ENCODE measurements at regions not wholly inside any gene's neighbourhood (a gene's known extent, or its start where the extent isn't known, plus 50 kb on each side); places are given as distances from the start of the nearest gene placed in this dataset.

- peaks cover 7% of the 10 kb centered on the region for H3K27me3 Mint-ChIP-seq (ENCODE audit: low read depth)
- H3K36me3 Mint-ChIP-seq (ENCODE audit: low read depth): no peaks in the 10 kb centered on the region
- peaks cover 9% of the 10 kb centered on the region for H3K4me1 Mint-ChIP-seq
- H3K27ac Mint-ChIP-seq: no peak overlapping the region
- H3K4me3 Mint-ChIP-seq: no peak overlapping the region
- no peaks in the 10 kb centered on the region for H3K9me3 Mint-ChIP-seq
- no peak for TF ChIP-seq CTCF (IDR thresholded peaks at IDR 0.05; ENCODE audit: unreplicated experiment in 3 of 3)
Observed at GRCh38 chr3:161555320-161555719, 58.7 kb downstream of the OTOL1 start.

- no peak for TF ChIP-seq CTCF (IDR thresholded peaks at IDR 0.05; ENCODE audit: unreplicated experiment in 3 of 3)
- H3K36me3 Mint-ChIP-seq (ENCODE audit: low read depth): no peaks in the 10 kb centered on the region
Observed at GRCh38 chr3:161556533-161556932, 59.9 kb downstream of the OTOL1 start.

GRCh38 chr3:161556941-161557340, 60.3 kb downstream of the OTOL1 start:
- no peaks in the 10 kb centered on the region for H3K9me3 Mint-ChIP-seq
- H3K27ac Mint-ChIP-seq: no peak overlapping the region
- peaks cover 11% of the 10 kb centered on the region for H3K4me1 Mint-ChIP-seq
- no peak overlapping the region for H3K4me3 Mint-ChIP-seq
- no peak for TF ChIP-seq CTCF (IDR thresholded peaks at IDR 0.05; ENCODE audit: unreplicated experiment in 3 of 3)
- peaks cover 7% of the 10 kb centered on the region for H3K27me3 Mint-ChIP-seq (ENCODE audit: low read depth)
- no peaks in the 10 kb centered on the region for H3K36me3 Mint-ChIP-seq (ENCODE audit: low read depth)

More at GRCh38 chr3:161556533-161556932, 59.9 kb downstream of the OTOL1 start:
- Mint-ChIP-seq H3K4me1 (peaks cover 11% of the 10 kb centered on the region), H3K27ac (no peak overlapping the region), H3K27me3 (ENCODE audit: low read depth) (peaks cover 7% of the 10 kb centered on the region), H3K4me3 (no peak overlapping the region), H3K9me3 (no peaks in the 10 kb centered on the region)

- Mint-ChIP-seq H3K27me3 (ENCODE audit: low read depth) (peaks cover 7% of the 10 kb centered on the region), H3K4me3 (no peak overlapping the region), H3K27ac (no peak overlapping the region), H3K9me3 (no peaks in the 10 kb centered on the region), H3K36me3 (ENCODE audit: low read depth) (no peaks in the 10 kb centered on the region), H3K4me1 (peaks cover 11% of the 10 kb centered on the region)
- no peak for TF ChIP-seq CTCF (IDR thresholded peaks at IDR 0.05; ENCODE audit: unreplicated experiment in 3 of 3)
Observed at GRCh38 chr3:161557445-161558150, 61.0 kb downstream of the OTOL1 start.

- Mint-ChIP-seq H3K4me3 (no peak overlapping the region), H3K27me3 (ENCODE audit: low read depth) (peaks cover 7% of the 10 kb centered on the region), H3K4me1 (peaks cover 11% of the 10 kb centered on the region), H3K27ac (no peak overlapping the region), H3K9me3 (no peaks in the 10 kb centered on the region), H3K36me3 (ENCODE audit: low read depth) (no peaks in the 10 kb centered on the region)
- TF ChIP-seq CTCF (IDR thresholded peaks at IDR 0.05; ENCODE audit: unreplicated experiment in 3 of 3): no peak
Observed at GRCh38 chr3:161558236-161558635, 61.6 kb downstream of the OTOL1 start.

All from nephron (organoid).